Panc1 (cell line): ENCODE measurements at regions not wholly inside any gene's neighbourhood (a gene's known extent, or its start where the extent isn't known, plus 50 kb on each side); places are given as distances from the start of the nearest gene placed in this dataset.

Source experiments
- POLR2AphosphoS5 ChIP-seq: IDR thresholded peaks from 2 replicates; pipeline ENCODE4 v1.6.1; 2012; ENCODE audit warnings: mild to moderate bottlenecking, low read depth, low read length, moderate library complexity
- REST ChIP-seq, 2 experiments: IDR thresholded peaks; 2 replicates each; pipeline ENCODE4 v1.6.1; 2011 to 2012; ENCODE audit warnings: low read depth in 2 of 2, control low read depth in 1 of 2, low read length in 1 of 2, mild to moderate bottlenecking in 1 of 2, moderate library complexity in 1 of 2; ENCODE audit not compliant: insufficient read depth in 1 of 2
- TCF7L2 ChIP-seq: IDR thresholded peaks from 2 replicates; pipeline ENCODE4 v1.6.1; 2011; ENCODE audit warnings: mild to moderate bottlenecking, low read depth, low read length, inconsistent platforms
- TF ChIP-seq, protein P1 (sequence below): fragments of 450-650 bp; IDR thresholded peaks from 2 replicates; pipeline ENCODE4 v1.5.1; 2017; ENCODE audit warnings: mild to moderate bottlenecking

GRCh38 chr3:110575702-110576101 lies 495.9 kb upstream of the NECTIN3 start:
- TF ChIP-seq, protein P1, sequence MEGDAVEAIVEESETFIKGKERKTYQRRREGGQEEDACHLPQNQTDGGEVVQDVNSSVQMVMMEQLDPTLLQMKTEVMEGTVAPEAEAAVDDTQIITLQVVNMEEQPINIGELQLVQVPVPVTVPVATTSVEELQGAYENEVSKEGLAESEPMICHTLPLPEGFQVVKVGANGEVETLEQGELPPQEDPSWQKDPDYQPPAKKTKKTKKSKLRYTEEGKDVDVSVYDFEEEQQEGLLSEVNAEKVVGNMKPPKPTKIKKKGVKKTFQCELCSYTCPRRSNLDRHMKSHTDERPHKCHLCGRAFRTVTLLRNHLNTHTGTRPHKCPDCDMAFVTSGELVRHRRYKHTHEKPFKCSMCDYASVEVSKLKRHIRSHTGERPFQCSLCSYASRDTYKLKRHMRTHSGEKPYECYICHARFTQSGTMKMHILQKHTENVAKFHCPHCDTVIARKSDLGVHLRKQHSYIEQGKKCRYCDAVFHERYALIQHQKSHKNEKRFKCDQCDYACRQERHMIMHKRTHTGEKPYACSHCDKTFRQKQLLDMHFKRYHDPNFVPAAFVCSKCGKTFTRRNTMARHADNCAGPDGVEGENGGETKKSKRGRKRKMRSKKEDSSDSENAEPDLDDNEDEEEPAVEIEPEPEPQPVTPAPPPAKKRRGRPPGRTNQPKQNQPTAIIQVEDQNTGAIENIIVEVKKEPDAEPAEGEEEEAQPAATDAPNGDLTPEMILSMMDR: no peak
- TF ChIP-seq POLR2AphosphoS5 (no peak), REST (IDR thresholded peaks at IDR 0.05; ENCODE audit: insufficient read depth in 1 of 2, low read depth in 2 of 2, low read length in 1 of 2) (no peak), TCF7L2 (no peak)
